IPS DF 4.7 (cell line): ENCODE measurements at regions not wholly inside any gene's neighbourhood (a gene's known extent, or its start where the extent isn't known, plus 50 kb on each side); places are given as distances from the start of the nearest gene placed in this dataset.
"Not testable (repeated sequence)": the region's sequence is repeated elsewhere in the genome, so short reads cannot be mapped to it uniquely, and the experiment has no call there.

Experiments
- DNase-seq: peaks from one replicate; pipeline ENCODE4 v3.0.0-alpha.2; 2013; ENCODE audit warnings: low spot score; ENCODE audit errors: extremely low read depth

DNA sequence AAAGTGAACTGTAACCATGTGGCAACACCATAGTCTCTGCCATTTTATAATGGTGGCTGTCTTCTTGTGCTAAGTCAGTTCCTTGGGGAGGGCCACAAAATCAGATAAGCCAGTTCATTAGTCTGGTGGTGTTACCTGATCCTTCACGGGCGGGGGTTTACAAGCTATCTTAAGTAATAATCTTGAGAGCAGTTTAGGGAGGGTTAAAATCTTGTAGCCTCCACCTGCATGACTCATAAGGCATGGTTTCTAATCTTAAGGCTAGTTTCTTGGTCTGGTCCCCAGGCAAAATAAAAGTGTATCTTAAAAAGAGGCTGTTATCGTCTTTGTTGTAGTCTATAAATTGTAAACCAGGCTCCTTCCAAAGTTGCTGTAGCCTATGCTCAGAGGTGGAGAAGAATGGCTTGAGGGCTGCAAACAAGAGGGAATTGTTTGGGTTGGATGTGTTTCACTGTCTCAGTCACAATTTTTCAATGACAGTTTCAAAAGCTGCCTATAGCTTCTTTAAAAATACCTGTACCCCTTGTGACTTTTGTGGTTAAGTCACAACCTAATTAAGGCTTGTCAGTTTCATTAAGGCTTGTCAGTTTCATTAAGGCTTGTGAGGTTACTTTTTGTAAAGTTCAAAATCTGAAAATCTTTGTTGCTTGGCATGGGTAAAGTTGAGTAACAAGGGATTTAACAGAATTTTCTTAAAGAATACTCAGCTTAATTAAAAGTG lies 135.7 kb downstream of the RPS4Y2 start:
- DNase-seq, result no peak

DNA sequence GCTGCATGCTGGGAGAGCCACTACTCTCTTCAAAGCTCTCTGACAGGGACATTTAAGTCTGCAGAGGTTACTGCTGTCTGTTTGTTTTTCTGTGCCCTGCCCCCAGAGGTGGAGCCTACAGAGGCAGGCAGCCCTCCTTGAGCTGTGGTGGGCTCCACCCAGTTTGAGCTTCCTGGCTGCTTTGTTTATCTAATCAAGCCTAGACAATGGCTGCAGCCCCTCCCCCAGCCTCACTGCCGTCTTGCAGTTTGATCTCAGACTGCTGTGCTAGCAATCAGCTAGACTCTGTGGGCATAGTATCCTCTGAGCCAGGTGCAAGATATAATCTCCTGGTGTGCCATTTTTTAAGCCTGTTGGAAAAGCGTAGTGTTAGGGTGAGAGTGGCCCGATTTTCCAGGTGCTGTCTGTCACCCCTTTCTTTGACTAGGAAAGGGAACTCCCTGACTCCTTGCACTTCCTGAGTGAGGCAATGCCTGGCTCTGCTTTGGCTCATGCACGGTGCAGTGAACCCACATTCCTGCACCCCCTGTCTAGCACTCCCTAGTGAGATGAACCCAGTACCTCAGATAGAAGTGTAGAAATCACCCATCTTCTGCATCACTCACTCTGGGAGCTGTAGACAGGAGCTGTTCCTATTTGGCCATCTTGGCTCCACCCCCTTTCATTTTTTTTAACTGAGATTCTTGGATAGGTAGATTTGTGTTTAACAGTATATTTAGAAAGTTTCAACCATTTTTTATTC lies 169.6 kb downstream of the RPS4Y2 start:
- DNase-seq, result not testable (repeated sequence)

DNA sequence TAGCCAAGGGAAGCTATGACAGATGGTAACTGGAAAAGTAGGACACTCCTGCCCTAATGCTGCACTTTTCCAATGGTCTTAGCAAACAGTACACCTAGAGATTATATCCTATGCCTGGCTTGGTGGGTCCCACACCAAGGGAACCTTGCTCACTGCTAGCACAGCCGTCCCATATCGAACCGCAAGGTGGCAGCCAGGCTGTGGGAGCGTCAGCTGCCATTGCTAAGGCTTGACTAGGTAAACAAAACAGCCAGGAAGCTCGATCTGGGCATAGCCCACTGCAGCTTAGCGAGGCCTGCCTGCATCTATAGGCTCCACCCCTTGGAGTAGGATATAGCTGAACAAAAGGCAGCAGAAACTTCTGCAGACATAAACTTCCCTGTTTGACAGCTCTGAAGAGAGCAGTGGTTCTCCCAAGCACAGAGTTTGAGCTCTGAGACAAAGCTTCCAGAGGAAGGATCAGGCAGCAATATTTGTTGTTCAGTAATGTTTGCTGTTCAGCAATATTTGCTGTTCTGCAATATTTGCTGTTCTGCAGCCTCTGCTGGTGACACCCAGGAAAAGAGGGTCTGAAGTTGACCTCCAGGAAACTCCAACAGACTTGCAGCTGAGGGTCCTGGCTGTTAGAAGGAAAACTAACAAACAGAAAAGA lies 173.9 kb downstream of the RPS4Y2 start:
- peak; percentile 5 for DNase-seq

DNA sequence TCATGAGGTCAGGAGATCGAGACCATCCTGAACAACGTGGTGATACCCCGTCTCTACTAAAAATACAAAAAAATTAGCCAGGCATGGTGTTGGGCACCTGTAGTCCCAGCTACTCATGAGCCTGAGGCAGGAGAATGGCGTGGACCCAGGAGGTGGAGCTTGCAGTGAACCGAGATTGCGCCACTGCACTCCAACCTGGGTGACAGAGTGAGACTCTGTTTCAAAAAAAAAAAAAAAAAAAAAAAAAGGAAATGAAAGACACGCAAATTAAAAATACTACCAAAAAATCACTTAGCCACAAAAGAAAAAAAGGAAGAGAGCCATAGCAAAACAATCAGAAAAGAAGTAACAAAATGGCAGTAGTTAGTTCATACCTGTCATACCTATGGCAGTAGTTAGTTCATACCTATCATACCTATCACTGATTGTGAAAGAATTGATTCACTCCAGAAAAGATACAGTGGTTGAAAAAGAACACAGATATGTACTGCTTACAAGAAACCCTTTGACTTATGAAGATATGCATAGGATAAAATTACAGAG lies 180.9 kb downstream of the RPS4Y2 start:
- DNase-seq, result not testable (repeated sequence)

DNA sequence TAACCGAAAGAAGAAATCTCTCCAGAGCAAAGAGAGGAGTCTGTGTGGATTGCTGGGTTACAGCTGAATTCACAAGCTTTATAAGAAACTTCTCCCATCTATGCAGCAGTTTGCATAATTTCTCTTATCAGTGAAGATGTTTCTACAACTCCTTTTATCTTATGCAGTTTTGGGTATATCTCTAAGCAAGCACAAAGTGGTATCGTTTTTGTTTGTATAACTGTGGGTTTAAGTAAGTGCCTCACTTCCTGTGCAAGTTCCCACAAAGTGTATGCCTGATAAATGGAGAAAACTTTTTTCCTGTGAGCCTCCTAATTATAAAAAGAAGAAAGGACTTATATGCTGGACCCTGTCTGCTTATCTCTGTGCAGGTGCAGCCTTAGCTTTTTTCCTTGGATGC lies 205.6 kb downstream of the RPS4Y2 start:
- no peak for DNase-seq

DNA sequence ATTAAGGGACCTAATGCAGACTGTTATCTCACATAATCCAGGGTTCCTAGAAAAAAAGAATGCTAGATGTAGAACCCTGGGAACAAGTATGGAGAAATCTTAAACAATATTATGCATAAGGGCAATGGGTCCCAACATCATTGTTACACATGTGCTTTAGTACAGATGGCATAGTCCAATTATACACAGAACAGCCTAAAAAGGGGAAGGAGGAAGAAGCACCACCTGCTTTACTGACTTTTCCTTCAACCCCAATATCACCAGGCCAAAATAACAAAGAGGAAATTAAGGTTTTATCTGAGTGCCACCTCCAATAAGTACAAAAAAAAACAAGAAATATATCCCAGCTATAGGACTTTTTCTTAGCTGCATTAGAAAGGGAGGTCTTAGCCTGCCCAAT lies 211.9 kb downstream of the RPS4Y2 start:
- no peak for DNase-seq

DNA sequence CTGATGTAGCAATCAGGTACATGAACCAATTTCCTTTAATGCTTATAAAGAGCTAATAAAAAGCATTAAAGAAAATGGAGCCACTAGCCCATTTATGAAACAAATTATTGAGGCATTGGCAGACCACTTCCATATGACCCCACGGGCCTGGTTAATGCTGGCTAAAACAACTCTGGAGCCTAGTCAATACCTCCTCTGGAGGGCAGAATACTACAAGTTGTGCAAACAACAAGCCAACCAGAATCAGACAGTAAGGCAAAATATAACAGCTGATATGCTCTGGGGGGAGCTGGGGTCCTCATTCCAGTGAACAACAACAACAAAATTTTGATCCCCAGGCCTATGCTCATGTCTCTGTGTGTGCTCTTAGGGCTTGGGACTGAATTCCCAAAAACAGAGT lies 212.3 kb downstream of the RPS4Y2 start:
- no peak for DNase-seq

DNA sequence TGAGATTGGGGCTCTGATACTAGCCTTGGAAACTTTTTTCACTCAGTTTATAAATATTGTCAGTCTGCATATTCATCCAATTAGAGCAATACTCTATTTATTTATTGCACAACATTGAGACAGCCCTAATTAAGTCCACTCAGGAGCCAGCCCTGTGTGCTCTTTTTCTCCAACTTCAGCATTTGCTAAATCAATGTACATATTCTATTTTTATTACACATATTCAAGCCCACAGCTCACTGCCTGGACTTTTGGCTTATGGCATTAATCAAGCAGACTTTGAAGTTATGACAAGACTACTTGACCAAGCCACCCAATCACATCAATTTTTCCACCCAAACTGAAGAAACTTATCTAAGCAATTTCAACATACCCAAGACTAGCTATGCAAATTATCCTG lies 215.5 kb downstream of the RPS4Y2 start:
- DNase-seq, result no peak

DNA sequence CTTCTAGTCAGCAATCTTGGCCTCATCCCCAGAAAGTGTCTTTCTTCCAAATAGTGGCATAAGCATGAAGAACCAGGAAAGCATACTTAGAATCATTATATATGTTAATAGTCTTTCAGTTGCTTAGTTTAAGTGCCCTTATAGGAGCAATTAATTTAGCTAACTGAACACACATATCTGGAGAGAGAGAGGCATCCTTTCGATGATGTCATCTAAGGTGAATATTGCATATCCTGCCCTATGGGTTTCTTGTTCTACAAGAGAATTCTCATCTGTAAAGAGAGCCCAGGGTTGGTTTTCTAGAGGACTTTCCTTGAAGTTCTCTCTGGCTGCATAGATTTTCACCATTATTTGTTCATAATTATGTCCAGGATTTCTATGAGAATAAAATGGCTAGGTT lies 230.1 kb downstream of the RPS4Y2 start:
- no peak for DNase-seq

DNA sequence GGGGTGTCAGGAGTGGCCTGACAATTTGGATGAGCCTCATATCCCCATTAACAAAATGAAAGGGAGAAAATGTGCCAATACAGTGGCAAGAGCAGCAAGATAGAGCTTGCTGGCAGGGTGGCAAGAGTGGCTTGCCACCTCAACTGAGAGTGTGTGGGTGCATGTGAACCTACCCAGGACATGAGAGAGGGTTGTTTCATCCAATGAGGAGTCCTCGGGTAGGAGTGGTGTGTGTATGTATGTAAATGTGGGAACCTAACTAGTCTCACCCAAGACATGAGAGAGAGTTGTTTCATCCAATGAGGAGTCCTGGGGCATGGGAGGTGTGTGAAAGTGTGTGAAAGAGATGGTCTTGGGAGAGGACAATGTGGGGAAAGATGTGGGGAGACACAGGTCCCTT lies 234.2 kb downstream of the RPS4Y2 start:
- DNase-seq, result no peak

DNA sequence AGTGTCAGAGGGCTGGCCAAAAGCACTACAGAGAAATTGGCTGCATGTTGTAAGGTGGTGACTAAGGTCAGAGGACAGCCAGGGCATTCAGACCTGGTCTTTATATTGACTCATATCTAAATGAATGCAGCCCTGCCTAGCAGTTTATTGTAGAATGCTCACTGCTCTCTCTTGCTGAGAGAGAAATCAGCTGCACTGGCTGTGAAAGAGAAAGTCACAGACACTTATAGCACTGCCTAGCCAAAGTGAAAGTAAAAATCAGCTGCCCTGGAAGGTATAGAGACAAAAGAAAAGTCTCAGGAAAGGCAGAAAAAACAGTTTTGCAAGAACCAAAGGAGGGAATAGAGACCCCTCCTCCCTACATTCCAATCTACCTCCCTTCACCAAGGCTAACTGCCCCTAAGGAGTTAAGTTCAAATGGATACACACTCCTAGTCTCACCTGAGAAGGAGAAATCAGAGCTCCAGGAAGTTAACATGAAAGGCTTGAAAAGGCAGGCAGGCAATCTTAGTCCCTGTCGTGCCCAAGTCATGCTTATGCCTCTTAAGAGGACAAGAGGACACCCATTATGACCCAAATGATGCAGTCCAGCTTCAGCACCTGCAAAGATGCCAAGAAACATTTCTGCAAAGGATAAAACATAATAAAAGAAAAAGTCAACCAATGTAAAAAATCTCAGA lies 235.1 kb downstream of the RPS4Y2 start:
- no peak for DNase-seq

DNA sequence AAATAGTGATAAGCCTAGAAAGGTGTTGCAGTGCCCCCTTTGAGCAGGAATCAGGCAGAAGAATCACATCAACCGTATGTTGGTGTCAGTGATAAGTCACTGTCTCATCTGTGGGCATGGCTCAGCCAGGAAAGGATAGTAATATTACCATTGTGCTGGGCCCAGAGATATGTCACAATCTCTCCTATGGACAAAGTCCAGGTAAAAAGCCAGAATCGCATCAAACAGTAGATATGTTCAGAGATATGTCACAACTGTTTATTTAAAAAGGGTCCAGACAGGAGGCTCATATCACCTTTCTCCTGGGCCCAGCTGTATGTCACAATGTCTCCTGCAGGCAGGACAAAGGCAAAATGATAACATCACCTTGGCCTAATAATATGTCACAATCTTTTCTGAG lies 241.4 kb downstream of the RPS4Y2 start:
- DNase-seq, result no peak

DNA sequence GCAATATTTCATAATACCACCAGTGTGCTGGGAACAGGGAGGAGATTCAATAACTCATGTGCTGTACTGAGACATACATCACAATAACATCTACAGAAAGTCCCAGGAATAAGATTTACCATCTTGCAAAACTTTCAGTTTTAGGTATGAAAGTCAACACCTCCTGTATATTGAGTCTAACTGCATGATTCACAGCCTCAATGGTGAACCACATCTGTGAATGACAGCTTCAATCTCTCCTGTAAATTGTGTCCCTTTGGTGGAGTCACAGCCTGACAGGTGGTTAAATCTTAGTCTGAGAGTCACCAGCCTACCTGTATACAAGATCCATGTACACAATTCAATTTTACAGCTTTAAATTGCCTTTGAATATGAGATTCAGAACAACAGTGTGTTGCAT lies 242.1 kb downstream of the RPS4Y2 start:
- no peak for DNase-seq

DNA sequence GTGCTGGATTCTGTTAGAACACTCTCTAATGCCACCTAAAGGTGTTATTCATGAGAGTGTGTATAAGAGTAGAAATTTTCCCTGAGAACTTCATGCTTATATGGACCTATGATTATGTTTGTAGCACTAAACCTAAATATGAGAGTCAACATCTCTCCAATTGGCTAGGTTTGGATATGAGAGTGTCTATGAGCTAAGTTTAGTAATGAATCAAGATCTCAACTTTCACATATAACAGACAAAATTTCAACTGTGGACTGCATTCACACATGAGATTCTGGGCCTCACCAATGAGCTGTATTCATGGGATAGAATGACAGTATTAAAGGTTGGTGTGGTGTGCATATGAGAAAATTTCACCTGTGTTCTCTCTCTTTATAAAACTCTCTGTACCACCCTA lies 242.6 kb downstream of the RPS4Y2 start:
- no peak for DNase-seq

DNA sequence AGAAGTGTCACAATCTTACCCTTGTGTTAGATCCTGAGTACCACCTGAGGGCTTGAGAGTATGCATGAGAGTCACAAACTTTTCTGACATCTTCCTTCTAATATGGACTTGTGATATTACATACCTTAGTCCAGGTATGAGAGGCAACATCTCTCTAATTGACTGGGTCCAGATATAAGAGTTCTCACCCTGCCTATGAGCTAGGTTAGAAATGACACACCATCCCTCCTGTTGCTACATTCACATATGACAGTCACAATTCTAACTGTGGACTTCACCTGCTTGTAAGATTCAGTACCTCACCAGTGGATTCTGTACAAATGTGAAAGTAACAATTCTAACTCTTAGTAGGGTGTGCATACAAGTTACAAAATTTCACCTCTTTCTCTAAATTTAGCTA lies 245.2 kb downstream of the RPS4Y2 start:
- DNase-seq, result no peak

DNA sequence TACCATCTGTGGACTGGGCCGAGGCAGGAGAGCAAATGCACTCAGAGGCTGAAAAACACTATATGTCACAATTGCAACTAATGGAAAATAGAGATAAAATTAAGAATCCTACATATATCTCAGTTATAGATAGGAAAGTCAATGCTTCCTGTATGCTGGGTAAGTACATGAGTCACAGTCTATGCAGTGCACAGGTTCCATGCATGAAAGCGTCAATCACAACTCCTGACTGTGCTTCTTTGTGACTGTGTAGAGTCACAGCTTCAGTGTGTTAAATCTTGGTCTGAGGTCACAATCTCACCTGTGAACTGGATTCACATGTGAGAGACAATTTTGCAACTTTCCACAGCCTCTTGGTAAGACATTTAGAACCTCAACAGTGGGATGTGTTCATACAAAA lies 247.2 kb downstream of the RPS4Y2 start:
- DNase-seq, result no peak

DNA sequence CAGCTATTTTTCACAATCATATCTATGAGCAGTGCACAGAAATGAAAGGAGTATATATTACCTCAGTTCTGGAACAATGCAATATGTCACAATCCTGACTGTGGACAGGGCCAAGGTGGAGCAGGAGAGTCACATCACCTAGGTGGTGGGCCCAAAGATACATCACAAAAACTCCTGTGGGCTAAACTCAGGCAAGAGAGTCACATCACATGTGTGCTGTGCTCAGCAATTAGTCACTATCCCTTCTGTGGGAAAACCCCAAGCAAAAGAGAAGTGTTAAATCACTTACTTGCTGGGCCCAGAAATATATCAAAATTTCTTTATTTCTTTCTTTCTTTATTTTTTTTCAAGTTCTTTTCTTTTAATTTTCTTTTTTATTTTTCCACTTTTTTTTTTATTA lies 249.6 kb downstream of the RPS4Y2 start:
- DNase-seq, result no peak

DNA sequence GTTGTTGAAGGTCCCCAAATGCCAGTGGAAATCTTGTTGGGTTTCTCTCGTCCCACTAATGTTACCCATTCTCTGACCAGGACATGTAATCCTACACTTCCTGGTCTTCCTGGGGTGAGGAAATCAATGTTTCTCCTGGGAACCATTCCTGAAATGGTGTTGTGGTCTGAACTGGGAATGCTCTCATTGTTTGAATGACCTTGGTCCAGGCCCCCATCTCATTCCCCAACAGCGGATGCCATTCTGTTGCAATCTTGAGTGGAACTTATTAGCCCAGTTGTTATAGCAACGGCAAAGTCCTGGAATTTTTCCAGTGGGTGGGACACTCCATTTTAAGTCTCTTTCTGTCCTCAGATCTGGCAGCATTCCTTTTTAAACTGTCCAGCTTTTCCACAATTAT lies 265.9 kb downstream of the RPS4Y2 start:
- no peak for DNase-seq

DNA sequence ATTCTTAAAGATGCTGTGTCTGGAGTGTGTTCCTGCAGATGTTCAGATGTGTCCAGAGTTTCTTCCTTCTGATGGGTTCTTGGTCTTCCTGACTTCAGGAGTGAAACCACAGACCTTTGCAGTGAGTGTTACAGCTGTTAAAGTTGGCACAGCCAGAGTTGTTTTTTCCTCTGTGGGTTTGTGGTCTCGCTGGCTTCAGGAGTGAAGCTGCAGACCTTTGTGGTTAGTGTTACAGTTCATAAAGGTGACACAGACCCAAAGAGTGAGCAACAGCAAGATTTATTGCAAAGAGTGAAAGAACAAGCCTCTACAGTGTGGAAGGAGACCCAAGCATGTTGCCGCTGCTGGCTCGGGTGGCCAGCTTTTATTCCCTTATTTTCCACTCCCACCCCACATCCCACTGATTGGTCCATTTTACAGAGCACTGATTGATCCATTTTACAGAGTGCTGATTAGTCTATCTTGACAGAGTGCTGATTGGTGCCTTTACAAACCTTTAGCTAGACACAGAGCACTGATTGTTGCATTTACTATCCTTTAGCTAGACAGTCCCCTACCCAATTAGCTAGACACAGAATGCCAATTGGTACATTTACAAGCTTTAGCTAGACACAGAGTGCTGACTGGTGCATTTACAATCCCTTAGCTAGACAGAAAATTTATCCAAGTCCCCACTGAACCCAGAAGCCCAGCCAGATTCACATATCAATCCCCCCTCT lies 266.6 kb downstream of the RPS4Y2 start:
- DNase-seq, result no peak

DNA sequence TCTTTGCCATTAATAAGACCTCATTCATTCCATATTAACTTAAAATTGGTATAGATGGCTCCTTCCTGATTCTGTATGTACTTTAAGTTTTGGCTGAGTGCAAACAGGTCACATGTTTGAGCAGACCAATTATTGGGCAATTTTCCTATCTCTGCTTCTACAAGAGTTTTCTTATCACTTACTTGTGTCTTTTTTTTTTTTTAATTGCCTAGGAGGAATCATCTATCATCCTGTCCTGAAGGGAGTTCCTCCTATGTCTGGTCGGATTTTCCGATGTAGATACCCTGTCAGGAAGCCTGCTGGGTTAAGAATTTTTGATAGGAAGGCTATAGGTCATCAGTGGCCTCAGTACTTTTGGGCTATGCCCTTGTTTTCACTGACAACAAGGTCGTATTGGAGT lies 268.0 kb downstream of the RPS4Y2 start:
- DNase-seq, result no peak

DNA sequence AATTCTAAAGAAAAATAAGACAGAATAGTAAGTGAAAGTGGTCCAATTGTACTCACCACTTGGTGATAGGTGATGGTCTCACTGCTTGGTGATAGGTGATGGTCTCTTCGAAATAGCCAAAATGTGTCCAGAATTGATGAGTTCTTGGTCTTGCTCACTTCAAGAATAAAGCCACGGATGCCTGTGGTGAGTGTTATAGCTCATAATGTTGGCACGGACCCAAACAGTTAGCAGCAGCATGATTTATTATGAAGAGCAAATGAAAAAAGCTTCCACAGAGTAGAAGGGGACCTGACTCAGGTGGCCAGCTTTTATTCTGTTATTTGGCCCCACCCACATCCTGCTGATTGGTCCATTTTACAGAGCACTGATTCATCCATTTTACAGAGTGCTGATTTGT lies 272.6 kb downstream of the RPS4Y2 start:
- DNase-seq, result no peak
